GM13976 (cell line): ENCODE measurements at regions not wholly inside any gene's neighbourhood (a gene's known extent, or its start where the extent isn't known, plus 50 kb on each side); places are given as distances from the start of the nearest gene placed in this dataset.
"Not testable (repeated sequence)": the region's sequence is repeated elsewhere in the genome, so short reads cannot be mapped to it uniquely, and the experiment has no call there.

ENCODE experiments used
- DNase-seq: peaks from one replicate; pipeline ENCODE4 v3.0.0; 2012; ENCODE audit warnings: low spot score
- in situ Hi-C: fragments of 300-500 bp; cut with MboI; formaldehyde crosslinking; loops from one replicate; pipeline ENCODE4 v1.12.0; 2022; ENCODE audit warnings: low sequenced_read_pairs, mixed read lengths, inconsistent platforms; ENCODE audit not compliant: unreplicated experiment
- TF ChIP-seq, protein P1 (sequence below): IDR thresholded peaks from 2 replicates; pipeline ENCODE4 v1.5.1; 2012; ENCODE audit warnings: borderline replicate concordance, mild to moderate bottlenecking; ENCODE audit not compliant: insufficient read depth; ENCODE audit errors: extremely low read depth, missing control alignments, control extremely low read depth

DNA sequence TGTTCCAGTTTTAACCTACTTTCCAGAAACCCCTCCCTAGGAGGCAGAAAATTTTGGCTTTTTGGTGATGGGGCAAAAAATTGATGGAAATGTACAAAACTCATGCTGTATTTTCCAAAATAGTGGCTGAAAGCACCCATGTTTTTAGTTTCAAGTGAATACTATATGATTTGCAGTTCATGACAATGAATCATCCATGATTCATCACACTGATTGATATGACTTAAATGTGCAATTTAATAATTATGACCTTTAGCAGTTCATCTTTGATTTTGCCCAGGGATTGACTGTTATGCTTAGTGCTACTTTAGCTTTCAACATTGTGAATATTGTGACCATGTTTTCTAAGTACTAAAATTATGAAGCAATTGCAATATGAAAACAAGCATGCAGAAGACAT is 478.7 kb downstream of the HTR1B start:
- in situ Hi-C loops: no loop called here
- DNase-seq: no peak
- TF ChIP-seq, protein P1, sequence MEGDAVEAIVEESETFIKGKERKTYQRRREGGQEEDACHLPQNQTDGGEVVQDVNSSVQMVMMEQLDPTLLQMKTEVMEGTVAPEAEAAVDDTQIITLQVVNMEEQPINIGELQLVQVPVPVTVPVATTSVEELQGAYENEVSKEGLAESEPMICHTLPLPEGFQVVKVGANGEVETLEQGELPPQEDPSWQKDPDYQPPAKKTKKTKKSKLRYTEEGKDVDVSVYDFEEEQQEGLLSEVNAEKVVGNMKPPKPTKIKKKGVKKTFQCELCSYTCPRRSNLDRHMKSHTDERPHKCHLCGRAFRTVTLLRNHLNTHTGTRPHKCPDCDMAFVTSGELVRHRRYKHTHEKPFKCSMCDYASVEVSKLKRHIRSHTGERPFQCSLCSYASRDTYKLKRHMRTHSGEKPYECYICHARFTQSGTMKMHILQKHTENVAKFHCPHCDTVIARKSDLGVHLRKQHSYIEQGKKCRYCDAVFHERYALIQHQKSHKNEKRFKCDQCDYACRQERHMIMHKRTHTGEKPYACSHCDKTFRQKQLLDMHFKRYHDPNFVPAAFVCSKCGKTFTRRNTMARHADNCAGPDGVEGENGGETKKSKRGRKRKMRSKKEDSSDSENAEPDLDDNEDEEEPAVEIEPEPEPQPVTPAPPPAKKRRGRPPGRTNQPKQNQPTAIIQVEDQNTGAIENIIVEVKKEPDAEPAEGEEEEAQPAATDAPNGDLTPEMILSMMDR: no peak

DNA sequence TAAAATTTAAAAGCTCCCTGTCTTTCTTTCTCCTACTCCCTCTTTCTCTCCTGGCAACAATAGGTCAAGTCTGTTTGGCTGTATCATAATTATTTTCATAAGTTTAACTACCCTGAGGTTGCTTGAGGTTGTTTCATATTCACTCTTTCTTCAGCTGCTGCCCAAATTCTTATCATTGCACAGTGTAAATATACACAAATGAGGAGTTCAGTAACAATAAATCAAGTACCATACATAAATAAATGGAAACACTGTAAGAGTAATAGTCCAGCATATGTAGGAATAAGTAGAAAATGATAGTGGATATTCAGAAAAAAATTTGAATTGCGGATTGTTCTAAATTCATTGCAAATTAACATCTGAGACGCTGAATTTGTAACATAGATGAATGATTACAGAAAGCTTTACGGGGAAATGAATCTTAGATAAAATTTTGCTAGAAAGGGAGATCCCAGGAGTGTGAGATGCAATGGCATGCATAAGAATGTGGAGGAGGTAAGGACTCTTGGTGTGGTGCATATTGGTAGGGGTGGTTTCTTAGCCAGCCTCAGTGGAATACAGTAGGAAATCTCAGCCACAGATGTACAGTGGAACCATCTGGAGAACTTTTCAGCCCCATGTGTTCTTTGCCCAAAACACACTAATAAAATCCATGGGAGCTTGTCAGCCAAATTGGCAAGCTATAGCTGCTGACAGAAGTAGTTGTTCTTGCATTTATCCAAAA is 480.7 kb downstream of the HTR1B start:
- in situ Hi-C loops: no loop called here
- DNase-seq: no peak
- TF ChIP-seq, protein P1: no peak

GRCh38 chr6:76972474-76972873 is 490.8 kb downstream of the HTR1B start:
- TF ChIP-seq, protein P1: no peak
- DNase-seq: no peak
- in situ Hi-C loops: no loop called here

GRCh38 chr6:76959177-76959576 is 504.1 kb downstream of the HTR1B start:
- DNase-seq, in situ Hi-C loops: not testable (repeated sequence)

- DNase-seq: no peak
Measured at GRCh38 chr6:76942203-76942966, 520.9 kb downstream of the HTR1B start.

GRCh38 chr6:76940191-76940590 is 523.1 kb downstream of the HTR1B start:
- TF ChIP-seq, protein P1: no peak
- in situ Hi-C loops: no loop called here
- DNase-seq: no peak

More at GRCh38 chr6:76942203-76942966, 520.9 kb downstream of the HTR1B start:
- TF ChIP-seq, protein P1: no peak
- in situ Hi-C loops: no loop called here

DNA sequence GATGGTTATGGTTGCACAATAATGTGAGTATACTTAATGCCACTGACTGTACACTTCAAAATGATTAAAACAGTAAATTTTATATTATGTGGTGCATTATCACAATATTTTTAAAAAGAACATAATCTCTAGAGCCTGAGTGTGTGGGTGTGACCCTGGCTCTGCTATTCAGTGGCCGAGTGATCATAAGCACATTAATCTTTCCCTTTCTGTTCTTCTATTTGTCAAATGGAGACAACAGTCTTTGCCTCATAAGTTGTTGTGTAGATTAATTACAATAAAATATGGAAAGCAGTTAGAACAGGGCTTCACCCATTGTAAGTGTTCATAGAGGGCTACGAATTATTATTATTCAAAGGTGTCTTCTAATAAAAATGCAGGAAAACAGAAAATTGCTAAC is 548.6 kb downstream of the HTR1B start:
- DNase-seq: no peak
- TF ChIP-seq, protein P1: no peak
- in situ Hi-C loops: no loop called here

DNA sequence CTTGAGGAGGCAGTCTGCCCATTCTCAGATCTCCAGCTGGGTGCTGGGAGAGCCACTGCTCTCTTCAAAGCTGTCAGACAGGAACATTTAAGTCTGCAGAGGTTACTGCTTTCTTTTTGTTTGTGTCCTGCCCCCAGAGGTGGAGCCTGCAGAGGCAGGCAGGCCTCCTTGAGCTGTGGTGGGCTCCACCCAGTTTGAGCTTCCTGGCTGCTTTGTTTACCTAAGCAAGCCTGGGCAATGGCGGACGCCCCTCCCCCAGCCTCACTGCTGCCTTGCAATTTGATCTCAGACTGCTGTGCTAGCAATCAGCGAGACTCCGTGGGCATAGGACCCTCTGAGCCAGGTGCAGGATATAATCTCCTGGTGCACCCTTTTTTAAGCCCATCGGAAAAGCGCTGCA is 557.8 kb downstream of the HTR1B start:
- not testable (repeated sequence) for DNase-seq

More for the DNA sequence above, 557.8 kb downstream of the HTR1B start:
- in situ Hi-C loops: not testable (repeated sequence)
